ENCODE measurements at regions not wholly inside any gene's neighbourhood (a gene's known extent, or its start where the extent isn't known, plus 50 kb on each side); places are given as distances from the start of the nearest gene placed in this dataset.

DNA sequence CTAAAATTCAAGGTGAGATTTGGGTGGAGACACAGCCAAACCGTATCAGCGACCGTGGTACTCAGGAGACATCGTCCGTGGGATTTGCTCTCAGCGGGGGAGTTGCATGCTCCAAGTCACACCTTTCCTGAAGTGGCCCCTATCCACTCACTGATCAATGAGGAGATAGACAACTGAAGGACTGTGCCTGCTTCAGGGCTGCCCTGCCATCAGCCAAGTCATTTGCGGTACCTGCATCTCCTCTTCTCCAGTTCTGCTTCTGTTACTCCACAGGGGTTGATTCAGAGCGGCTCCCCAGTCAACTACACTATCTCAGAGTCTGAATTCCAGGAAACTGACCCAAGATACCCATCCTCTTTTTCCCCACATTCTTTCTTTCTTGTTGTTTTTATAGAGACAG lies 184.1 kb downstream of the MREG start:
- TF ChIP-seq, protein P1, sequence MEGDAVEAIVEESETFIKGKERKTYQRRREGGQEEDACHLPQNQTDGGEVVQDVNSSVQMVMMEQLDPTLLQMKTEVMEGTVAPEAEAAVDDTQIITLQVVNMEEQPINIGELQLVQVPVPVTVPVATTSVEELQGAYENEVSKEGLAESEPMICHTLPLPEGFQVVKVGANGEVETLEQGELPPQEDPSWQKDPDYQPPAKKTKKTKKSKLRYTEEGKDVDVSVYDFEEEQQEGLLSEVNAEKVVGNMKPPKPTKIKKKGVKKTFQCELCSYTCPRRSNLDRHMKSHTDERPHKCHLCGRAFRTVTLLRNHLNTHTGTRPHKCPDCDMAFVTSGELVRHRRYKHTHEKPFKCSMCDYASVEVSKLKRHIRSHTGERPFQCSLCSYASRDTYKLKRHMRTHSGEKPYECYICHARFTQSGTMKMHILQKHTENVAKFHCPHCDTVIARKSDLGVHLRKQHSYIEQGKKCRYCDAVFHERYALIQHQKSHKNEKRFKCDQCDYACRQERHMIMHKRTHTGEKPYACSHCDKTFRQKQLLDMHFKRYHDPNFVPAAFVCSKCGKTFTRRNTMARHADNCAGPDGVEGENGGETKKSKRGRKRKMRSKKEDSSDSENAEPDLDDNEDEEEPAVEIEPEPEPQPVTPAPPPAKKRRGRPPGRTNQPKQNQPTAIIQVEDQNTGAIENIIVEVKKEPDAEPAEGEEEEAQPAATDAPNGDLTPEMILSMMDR (conservative IDR thresholded peaks at IDR 0.05; ENCODE audit: low read depth, low read length): no peak
- TF ChIP-seq EZH2 (IDR thresholded peaks at IDR 0.05; ENCODE audit: low read length, unreplicated experiment): no peak
